Thyroid gland (tissue), 4 donors: ENCODE measurements at regions not wholly inside any gene's neighbourhood (a gene's known extent, or its start where the extent isn't known, plus 50 kb on each side); places are given as distances from the start of the nearest gene placed in this dataset.

ENCODE experiments used
- CTCF ChIP-seq, 6 experiments: fragments of 200-600 bp in 3 of 6; fragments of 450-650 bp in 3 of 6; sonication (generic) in 3 of 6; IDR thresholded peaks; one replicate each; pipeline ENCODE4 v1.5.1; 2016 to 2019; ENCODE audit warnings: antibody characterized with exemption in 6 of 6, mild to moderate bottlenecking in 2 of 6, inconsistent platforms in 1 of 6, moderate library complexity in 1 of 6
- POLR2A ChIP-seq, 2 donors: fragments of 450-650 bp; IDR thresholded peaks; one replicate each; pipeline ENCODE4 v1.6.1; 2017; ENCODE audit warnings: antibody characterized with exemption in 2 of 2, mild to moderate bottlenecking in 2 of 2, moderate library complexity in 1 of 2

- TF ChIP-seq CTCF (IDR thresholded peaks at IDR 0.05) (no peak), POLR2A (IDR thresholded peaks at IDR 0.05) (no peak)
Observed at GRCh38 chr13:97559030-97559429, 125.1 kb downstream of the RAP2A start.
